OCI-LY1 (cell line): ENCODE measurements at regions not wholly inside any gene's neighbourhood (a gene's known extent, or its start where the extent isn't known, plus 50 kb on each side); places are given as distances from the start of the nearest gene placed in this dataset.

Source experiments
- EZH2 ChIP-seq: fragments of 200-600 bp; sonication (generic), shearing (Covaris generic); IDR thresholded peaks from 2 replicates; pipeline ENCODE4 v1.8.0; 2017; ENCODE audit warnings: borderline replicate concordance, mixed run types, mild to moderate bottlenecking, antibody characterized with exemption, low read length, moderate library complexity, mixed read lengths
- TF ChIP-seq, protein P1 (sequence below): fragments of 200-600 bp; sonication (generic), shearing (Covaris generic); IDR thresholded peaks from 2 replicates; pipeline ENCODE4 v1.5.1; 2017; ENCODE audit warnings: mild to moderate bottlenecking, antibody characterized with exemption, low read length, moderate library complexity, mixed read lengths

DNA sequence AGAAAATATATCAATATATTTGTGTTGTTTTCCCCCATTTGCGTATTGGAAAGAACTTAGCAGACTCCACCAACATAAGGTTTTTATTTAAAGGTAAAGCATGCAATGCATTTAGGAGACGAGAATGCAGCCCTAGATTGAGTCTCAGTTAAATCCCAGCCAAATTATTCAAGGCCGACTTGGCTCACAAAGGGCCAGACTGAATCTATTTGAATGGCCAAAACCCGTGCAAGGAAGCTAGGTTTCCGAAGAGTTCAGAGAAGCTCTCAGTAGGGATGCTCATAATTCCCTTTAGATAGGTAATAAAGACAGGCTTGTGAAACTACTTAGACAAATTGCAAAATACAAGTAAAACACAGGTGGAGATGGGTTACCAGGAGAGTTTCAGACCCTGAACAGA lies 520.3 kb downstream of the CDH9 start:
- TF ChIP-seq EZH2 = no peak
- TF ChIP-seq, protein P1, sequence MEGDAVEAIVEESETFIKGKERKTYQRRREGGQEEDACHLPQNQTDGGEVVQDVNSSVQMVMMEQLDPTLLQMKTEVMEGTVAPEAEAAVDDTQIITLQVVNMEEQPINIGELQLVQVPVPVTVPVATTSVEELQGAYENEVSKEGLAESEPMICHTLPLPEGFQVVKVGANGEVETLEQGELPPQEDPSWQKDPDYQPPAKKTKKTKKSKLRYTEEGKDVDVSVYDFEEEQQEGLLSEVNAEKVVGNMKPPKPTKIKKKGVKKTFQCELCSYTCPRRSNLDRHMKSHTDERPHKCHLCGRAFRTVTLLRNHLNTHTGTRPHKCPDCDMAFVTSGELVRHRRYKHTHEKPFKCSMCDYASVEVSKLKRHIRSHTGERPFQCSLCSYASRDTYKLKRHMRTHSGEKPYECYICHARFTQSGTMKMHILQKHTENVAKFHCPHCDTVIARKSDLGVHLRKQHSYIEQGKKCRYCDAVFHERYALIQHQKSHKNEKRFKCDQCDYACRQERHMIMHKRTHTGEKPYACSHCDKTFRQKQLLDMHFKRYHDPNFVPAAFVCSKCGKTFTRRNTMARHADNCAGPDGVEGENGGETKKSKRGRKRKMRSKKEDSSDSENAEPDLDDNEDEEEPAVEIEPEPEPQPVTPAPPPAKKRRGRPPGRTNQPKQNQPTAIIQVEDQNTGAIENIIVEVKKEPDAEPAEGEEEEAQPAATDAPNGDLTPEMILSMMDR = no peak
